A673 (cell line): ENCODE measurements at regions not wholly inside any gene's neighbourhood (a gene's known extent, or its start where the extent isn't known, plus 50 kb on each side); places are given as distances from the start of the nearest gene placed in this dataset.

Experiments
- BruUV-seq: library from RNA; stranded (reverse); fragments of 400-500 nt; replicated peaks from 2 replicates; lab custom pipeline; 2021; lab: Mats Ljungman, UMichigan
- CTCF ChIA-PET: fragments of 300-600 bp; sonication (Branson Sonifier 250); formaldehyde crosslinking; loops from one replicate; lab custom pipeline; 2022; ENCODE audit warnings: antibody characterized with exemption; lab: Charles Lee
- POLR2A ChIA-PET: fragments of 300-600 bp; sonication (Branson Sonifier 250); formaldehyde crosslinking; loops from one replicate; lab custom pipeline; 2022; ENCODE audit warnings: antibody characterized with exemption; ENCODE audit not compliant: low non-redundant PET; lab: Charles Lee
- DNase-seq: peaks from one replicate; pipeline ENCODE4 v3.0.0-alpha.2; 2015; ENCODE audit warnings: low spot score
- H3K27ac ChIP-seq: fragments of 200-600 bp; sonication (generic); 2 replicates; pipeline ENCODE4 v1.5.1; 2016; ENCODE audit warnings: mixed run types, low read depth, mild to moderate bottlenecking, mixed read lengths, antibody characterized with exemption, low read length; ENCODE audit not compliant: poor library complexity, severe bottlenecking
- H3K27me3 ChIP-seq: fragments of 200-600 bp; sonication (generic); replicated peaks from 2 replicates; pipeline ENCODE4 v1.6.1; 2017; ENCODE audit warnings: mixed run types, low read depth, mild to moderate bottlenecking, mixed read lengths, antibody characterized with exemption, low read length; ENCODE audit not compliant: insufficient read depth, poor library complexity
- H3K36me3 ChIP-seq: fragments of 200-600 bp; sonication (generic); 2 replicates; pipeline ENCODE4 v1.6.1; 2016; ENCODE audit warnings: mixed run types, mild to moderate bottlenecking, mixed read lengths, antibody characterized with exemption, low read length; ENCODE audit not compliant: insufficient read depth, poor library complexity, severe bottlenecking
- H3K4me1 ChIP-seq: fragments of 200-600 bp; sonication (generic); 2 replicates; pipeline ENCODE4 v1.6.1; 2017; ENCODE audit warnings: mixed run types, mild to moderate bottlenecking, mixed read lengths, antibody characterized with exemption, low read length; ENCODE audit not compliant: insufficient read depth, poor library complexity, severe bottlenecking
- H3K4me3 ChIP-seq: fragments of 200-600 bp; sonication (generic); 2 replicates; pipeline ENCODE4 v1.5.1; 2016; ENCODE audit warnings: low read depth, mixed run types, mild to moderate bottlenecking, mixed read lengths, low read length; ENCODE audit not compliant: poor library complexity, severe bottlenecking
- H3K9me3 ChIP-seq: fragments of 200-600 bp; sonication (generic); 2 replicates; pipeline ENCODE4 v1.6.1; 2016; ENCODE audit warnings: mixed run types, low read depth, mild to moderate bottlenecking, mixed read lengths, antibody characterized with exemption, low read length; ENCODE audit not compliant: poor library complexity, severe bottlenecking
- EZH2 ChIP-seq: fragments of 200-600 bp; sonication (generic); IDR thresholded peaks from 2 replicates; pipeline ENCODE4 v1.6.1; 2017; ENCODE audit warnings: borderline replicate concordance, low read depth, mild to moderate bottlenecking, mixed read lengths, antibody characterized with exemption, low read length; ENCODE audit not compliant: poor library complexity, severe bottlenecking
- intact Hi-C: fragments of 100-400 bp; cut with micrococcal nuclease; formaldehyde crosslinking; loops from one replicate; pipeline ENCODE4 v1.10.0; 2022; ENCODE audit not compliant: unreplicated experiment
- TF ChIP-seq, protein P1 (sequence below): fragments of 300-800, 200-600 bp; sonication (generic); conservative IDR thresholded peaks from 2 replicates; pipeline ENCODE4 v1.5.1; 2017; ENCODE audit warnings: low read depth, mild to moderate bottlenecking, antibody characterized with exemption, low read length, moderate library complexity, mixed read lengths

DNA sequence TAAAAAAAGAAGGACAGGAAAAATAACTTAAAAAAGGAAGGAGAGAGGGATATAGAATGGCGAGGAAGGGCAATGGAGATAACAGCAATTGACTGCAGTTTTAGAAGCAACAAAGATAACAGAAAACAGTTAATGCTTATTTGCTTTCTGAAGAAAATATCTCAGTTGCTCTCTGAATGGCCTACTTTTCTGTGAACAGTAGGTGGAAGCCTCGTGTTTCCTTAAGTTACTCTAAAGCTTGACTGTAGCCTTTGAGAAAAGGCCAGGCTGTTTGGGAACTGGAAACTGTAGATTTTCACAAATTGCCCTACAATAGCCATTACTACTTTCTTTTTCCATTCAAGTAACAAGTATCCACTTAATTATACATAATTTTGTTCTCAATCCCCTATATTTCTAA lies 404.5 kb downstream of the YTHDC2 start:
- Histone ChIP-seq H3K27ac (no peak overlapping the region), H3K9me3 (no peaks in the 10 kb centered on the region), H3K27me3 (no peaks in the 10 kb centered on the region), H3K4me3 (no peak overlapping the region), H3K4me1 (no peaks in the 10 kb centered on the region), H3K36me3 (no peaks in the 10 kb centered on the region)
- TF ChIP-seq, protein P1, sequence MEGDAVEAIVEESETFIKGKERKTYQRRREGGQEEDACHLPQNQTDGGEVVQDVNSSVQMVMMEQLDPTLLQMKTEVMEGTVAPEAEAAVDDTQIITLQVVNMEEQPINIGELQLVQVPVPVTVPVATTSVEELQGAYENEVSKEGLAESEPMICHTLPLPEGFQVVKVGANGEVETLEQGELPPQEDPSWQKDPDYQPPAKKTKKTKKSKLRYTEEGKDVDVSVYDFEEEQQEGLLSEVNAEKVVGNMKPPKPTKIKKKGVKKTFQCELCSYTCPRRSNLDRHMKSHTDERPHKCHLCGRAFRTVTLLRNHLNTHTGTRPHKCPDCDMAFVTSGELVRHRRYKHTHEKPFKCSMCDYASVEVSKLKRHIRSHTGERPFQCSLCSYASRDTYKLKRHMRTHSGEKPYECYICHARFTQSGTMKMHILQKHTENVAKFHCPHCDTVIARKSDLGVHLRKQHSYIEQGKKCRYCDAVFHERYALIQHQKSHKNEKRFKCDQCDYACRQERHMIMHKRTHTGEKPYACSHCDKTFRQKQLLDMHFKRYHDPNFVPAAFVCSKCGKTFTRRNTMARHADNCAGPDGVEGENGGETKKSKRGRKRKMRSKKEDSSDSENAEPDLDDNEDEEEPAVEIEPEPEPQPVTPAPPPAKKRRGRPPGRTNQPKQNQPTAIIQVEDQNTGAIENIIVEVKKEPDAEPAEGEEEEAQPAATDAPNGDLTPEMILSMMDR = no peak
- POLR2A ChIA-PET = interaction anchor here (0.7 kb wide), 1 partner anchor 1707 kb away, joined by 7 read pairs; no protein-coding TSS in a partner anchor
- CTCF ChIA-PET = no interaction called here
- intact Hi-C loops = no loop called here
- BruUV-seq = no TSS peak
- no peak for DNase-seq

DNA sequence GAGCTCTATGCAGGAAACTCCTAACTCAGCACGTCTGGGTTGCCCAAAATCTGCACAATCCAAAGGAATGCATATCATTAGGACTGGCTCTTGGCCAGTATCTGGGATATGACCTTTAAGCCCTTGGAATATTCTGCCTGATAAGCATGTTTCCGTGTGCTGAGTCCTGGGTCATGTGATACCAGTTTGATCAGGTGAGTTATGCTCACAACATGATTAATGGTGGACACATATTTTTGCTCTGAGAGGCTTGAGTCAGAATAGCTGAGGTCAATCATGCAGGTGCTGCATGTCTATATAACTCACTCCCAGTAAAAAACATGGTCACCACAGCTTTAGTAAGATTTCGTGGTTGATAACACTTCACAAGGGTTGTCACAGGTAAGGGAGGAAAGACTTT lies 408.8 kb downstream of the YTHDC2 start:
- H3K4me3 ChIP-seq = no peak overlapping the region
- intact Hi-C loops = no loop called here
- H3K36me3 ChIP-seq = no peaks in the 10 kb centered on the region
- no peak overlapping the region for H3K27ac ChIP-seq
- H3K27me3 ChIP-seq = no peaks in the 10 kb centered on the region
- no peaks in the 10 kb centered on the region for H3K9me3 ChIP-seq
- ChIA-PET CTCF (no interaction called here), POLR2A (no interaction called here)
- no peak for DNase-seq
- TF ChIP-seq, protein P1 = no peak
- TF ChIP-seq EZH2 = no peak
- H3K4me1 ChIP-seq = no peaks in the 10 kb centered on the region
- no TSS peak for BruUV-seq

DNA sequence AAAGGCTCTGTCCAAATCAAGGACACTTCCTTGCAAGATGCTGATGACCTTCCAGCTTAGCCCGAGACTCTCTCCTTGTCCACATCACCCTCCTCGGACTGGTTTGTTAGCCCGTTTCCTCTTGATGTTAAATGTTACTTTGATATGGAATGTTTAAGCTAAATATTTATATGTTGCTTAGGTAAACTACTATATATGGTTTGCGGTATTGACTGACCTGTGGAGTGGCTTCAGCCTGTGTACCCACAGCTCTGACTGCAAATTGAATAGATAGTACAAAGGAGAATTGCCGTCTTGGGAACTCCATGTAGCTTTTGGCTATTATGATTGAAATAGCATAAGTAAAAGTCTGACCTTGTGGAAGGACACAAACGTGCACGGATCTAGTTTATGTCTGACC lies 422.0 kb downstream of the YTHDC2 start:
- no peak overlapping the region for H3K27ac ChIP-seq
- CTCF ChIA-PET = no interaction called here
- no TSS peak for BruUV-seq
- H3K9me3 ChIP-seq = no peaks in the 10 kb centered on the region
- H3K27me3 ChIP-seq = no peaks in the 10 kb centered on the region
- intact Hi-C loops = no loop called here
- no peak for TF ChIP-seq EZH2
- TF ChIP-seq, protein P1 = no peak
- DNase-seq = no peak
- H3K4me3 ChIP-seq = no peak overlapping the region
- POLR2A ChIA-PET = no interaction called here
- no peaks in the 10 kb centered on the region for H3K36me3 ChIP-seq
- H3K4me1 ChIP-seq = no peaks in the 10 kb centered on the region
